Nephron progenitor cell (in vitro differentiated cells): ENCODE measurements at regions not wholly inside any gene's neighbourhood (a gene's known extent, or its start where the extent isn't known, plus 50 kb on each side); places are given as distances from the start of the nearest gene placed in this dataset.

Experiments used
- DNase-seq: peaks from one replicate; pipeline ENCODE4 v3.0.0; 2021
- H3K27ac Mint-ChIP-seq: 2 replicates; pipeline ENCODE4 v1.8.0; 2021; ENCODE audit warnings: mild to moderate bottlenecking, moderate library complexity, mixed read lengths
- H3K27me3 Mint-ChIP-seq: 2 replicates; pipeline ENCODE4 v1.8.0; 2021; ENCODE audit warnings: mild to moderate bottlenecking, low read depth, mixed read lengths; ENCODE audit not compliant: poor library complexity
- H3K36me3 Mint-ChIP-seq: 2 replicates; pipeline ENCODE4 v1.8.0; 2021; ENCODE audit warnings: low read depth, mixed read lengths
- H3K4me1 Mint-ChIP-seq: 2 replicates; pipeline ENCODE4 v1.8.0; 2021; ENCODE audit warnings: mixed read lengths
- H3K4me3 Mint-ChIP-seq: 2 replicates; pipeline ENCODE4 v1.8.0; 2021; ENCODE audit warnings: mild to moderate bottlenecking, moderate library complexity, mixed read lengths
- H3K9me3 Mint-ChIP-seq: 2 replicates; pipeline ENCODE4 v1.8.0; 2021; ENCODE audit warnings: mild to moderate bottlenecking, moderate library complexity, mixed read lengths
- CTCF ChIP-seq: fragments of 200-600 bp; sonication (generic); IDR thresholded peaks from 2 replicates; pipeline ENCODE4 v1.5.0; 2021; ENCODE audit warnings: antibody characterized with exemption

GRCh38 chr2:12114816-12115215 lies 368.4 kb downstream of the LPIN1 start:
- Mint-ChIP-seq H3K4me1 (peaks cover 37% of the 10 kb centered on the region), H3K36me3 (no peaks in the 10 kb centered on the region), H3K27me3 (peaks cover 11% of the 10 kb centered on the region), H3K9me3 (no peaks in the 10 kb centered on the region), H3K4me3 (no peak overlapping the region), H3K27ac (no peak overlapping the region)
- no peak for TF ChIP-seq CTCF
- DNase-seq = no peak

GRCh38 chr2:12116228-12116750 lies 369.9 kb downstream of the LPIN1 start:
- H3K4me3 Mint-ChIP-seq = no peak overlapping the region
- DNase-seq = no peak
- no peak overlapping the region for H3K27ac Mint-ChIP-seq
- H3K27me3 Mint-ChIP-seq = peaks cover 11% of the 10 kb centered on the region
- H3K36me3 Mint-ChIP-seq = no peaks in the 10 kb centered on the region
- no peaks in the 10 kb centered on the region for H3K9me3 Mint-ChIP-seq
- no peak for TF ChIP-seq CTCF
- H3K4me1 Mint-ChIP-seq = peaks cover 22% of the 10 kb centered on the region

GRCh38 chr2:12119841-12120240 lies 373.4 kb downstream of the LPIN1 start:
- Mint-ChIP-seq H3K4me1 (peaks cover 7% of the 10 kb centered on the region), H3K4me3 (no peak overlapping the region), H3K36me3 (no peaks in the 10 kb centered on the region), H3K27ac (no peak overlapping the region), H3K27me3 (peaks cover 6% of the 10 kb centered on the region), H3K9me3 (no peaks in the 10 kb centered on the region)
- DNase-seq = no peak
- no peak for TF ChIP-seq CTCF

GRCh38 chr2:12120281-12121150 lies 374.1 kb downstream of the LPIN1 start:
- H3K27ac Mint-ChIP-seq = no peak overlapping the region
- no peak for DNase-seq
- no peaks in the 10 kb centered on the region for H3K36me3 Mint-ChIP-seq
- peaks cover 7% of the 10 kb centered on the region for H3K4me1 Mint-ChIP-seq
- no peak for TF ChIP-seq CTCF
- H3K4me3 Mint-ChIP-seq = no peak overlapping the region
- H3K27me3 Mint-ChIP-seq = peaks cover 6% of the 10 kb centered on the region
- H3K9me3 Mint-ChIP-seq = no peaks in the 10 kb centered on the region

GRCh38 chr2:12124790-12125189 lies 378.4 kb downstream of the LPIN1 start:
- no peak for DNase-seq
- H3K36me3 Mint-ChIP-seq = no peaks in the 10 kb centered on the region
- H3K27ac Mint-ChIP-seq = no peak overlapping the region
- H3K9me3 Mint-ChIP-seq = no peaks in the 10 kb centered on the region
- H3K27me3 Mint-ChIP-seq = no peaks in the 10 kb centered on the region
- H3K4me1 Mint-ChIP-seq = peaks cover 5% of the 10 kb centered on the region
- H3K4me3 Mint-ChIP-seq = no peak overlapping the region
- TF ChIP-seq CTCF = no peak

GRCh38 chr2:12126318-12126717 lies 379.9 kb downstream of the LPIN1 start:
- H3K27ac Mint-ChIP-seq = no peak overlapping the region
- H3K27me3 Mint-ChIP-seq = no peaks in the 10 kb centered on the region
- DNase-seq = no peak
- H3K4me3 Mint-ChIP-seq = no peak overlapping the region
- no peak for TF ChIP-seq CTCF
- no peaks in the 10 kb centered on the region for H3K36me3 Mint-ChIP-seq
- H3K4me1 Mint-ChIP-seq = peaks cover 5% of the 10 kb centered on the region
- no peaks in the 10 kb centered on the region for H3K9me3 Mint-ChIP-seq
